Mesendoderm (in vitro differentiated cells): ENCODE measurements at regions not wholly inside any gene's neighbourhood (a gene's known extent, or its start where the extent isn't known, plus 50 kb on each side); places are given as distances from the start of the nearest gene placed in this dataset.

Experiments
- DNase-seq: peaks from one replicate; pipeline ENCODE4 v3.0.0; 2013
- H2AK5ac ChIP-seq: 2 replicates; pipeline ENCODE4 v1.6.1; 2013; ENCODE audit warnings: low read length, inconsistent platforms
- H2BK120ac ChIP-seq: 2 replicates; pipeline ENCODE4 v1.6.1; 2013; ENCODE audit warnings: low read depth, mild to moderate bottlenecking, low read length, moderate library complexity, mixed read lengths
- H2BK15ac ChIP-seq: replicated peaks from 2 replicates; pipeline ENCODE4 v1.6.1; 2013; ENCODE audit warnings: low read depth, mild to moderate bottlenecking, moderate library complexity
- H2BK5ac ChIP-seq: 2 replicates; pipeline ENCODE4 v1.6.1; 2013; ENCODE audit warnings: low read length, inconsistent platforms
- H3K18ac ChIP-seq: 2 replicates; pipeline ENCODE4 v1.6.1; 2013; ENCODE audit warnings: mild to moderate bottlenecking, low read length, mixed read lengths
- H3K23ac ChIP-seq: one replicate; pipeline ENCODE4 v1.6.1; 2013; ENCODE audit warnings: low read length
- H3K27ac ChIP-seq: 2 replicates; pipeline ENCODE4 v1.5.1; 2013; ENCODE audit warnings: low read depth, mild to moderate bottlenecking, inconsistent platforms, low read length, moderate library complexity
- H3K27me3 ChIP-seq: 2 replicates; pipeline ENCODE4 v1.6.1; 2013; ENCODE audit warnings: low read length, control low read depth, mild to moderate bottlenecking, inconsistent platforms; ENCODE audit not compliant: insufficient read depth, poor library complexity
- H3K36me3 ChIP-seq: 2 replicates; pipeline ENCODE4 v1.6.1; 2013; ENCODE audit warnings: low read length, inconsistent platforms; ENCODE audit not compliant: control insufficient read depth, insufficient read depth
- H3K4ac ChIP-seq: one replicate; pipeline ENCODE4 v1.6.1; 2013; ENCODE audit warnings: low read depth, mild to moderate bottlenecking, low read length, moderate library complexity
- H3K4me1 ChIP-seq: 2 replicates; pipeline ENCODE4 v1.6.1; 2013; ENCODE audit warnings: low read depth, low read length, inconsistent platforms; ENCODE audit not compliant: control insufficient read depth
- H3K4me2 ChIP-seq: 2 replicates; pipeline ENCODE4 v1.6.1; 2013; ENCODE audit warnings: low read length
- H3K4me3 ChIP-seq: 2 replicates; pipeline ENCODE4 v1.5.1; 2013; ENCODE audit warnings: mild to moderate bottlenecking, low read length
- H3K56ac ChIP-seq: one replicate; pipeline ENCODE4 v1.6.1; 2013; ENCODE audit warnings: low read length
- H3K79me1 ChIP-seq: 2 replicates; pipeline ENCODE4 v1.6.1; 2013; ENCODE audit warnings: low read length, inconsistent platforms
- H3K79me2 ChIP-seq: 2 replicates; pipeline ENCODE4 v1.6.1; 2013; ENCODE audit warnings: mild to moderate bottlenecking, low read length; ENCODE audit not compliant: control insufficient read depth, insufficient read depth
- H3K9ac ChIP-seq: 2 replicates; pipeline ENCODE4 v1.6.1; 2013; ENCODE audit warnings: low read length, inconsistent platforms
- H4K5ac ChIP-seq: one replicate; pipeline ENCODE4 v1.6.1; 2013; ENCODE audit warnings: low read length
- H4K8ac ChIP-seq: one replicate; pipeline ENCODE4 v1.6.1; 2013; ENCODE audit warnings: low read depth, mild to moderate bottlenecking, control low read depth, low read length, moderate library complexity
- WGBS: extraction: QIAGEN DNeasy Blood & Tissue Kit; methylation state at CpG from one replicate; pipeline ENCODE4 v1.1.7; 2013; ENCODE audit warnings: low lambda C conversion rate, missing lambda C conversion rate; ENCODE audit not compliant: insufficient coverage; ENCODE audit errors: extremely low coverage; 5-methylcytosine and 5-hydroxymethylcytosine counted together

DNA sequence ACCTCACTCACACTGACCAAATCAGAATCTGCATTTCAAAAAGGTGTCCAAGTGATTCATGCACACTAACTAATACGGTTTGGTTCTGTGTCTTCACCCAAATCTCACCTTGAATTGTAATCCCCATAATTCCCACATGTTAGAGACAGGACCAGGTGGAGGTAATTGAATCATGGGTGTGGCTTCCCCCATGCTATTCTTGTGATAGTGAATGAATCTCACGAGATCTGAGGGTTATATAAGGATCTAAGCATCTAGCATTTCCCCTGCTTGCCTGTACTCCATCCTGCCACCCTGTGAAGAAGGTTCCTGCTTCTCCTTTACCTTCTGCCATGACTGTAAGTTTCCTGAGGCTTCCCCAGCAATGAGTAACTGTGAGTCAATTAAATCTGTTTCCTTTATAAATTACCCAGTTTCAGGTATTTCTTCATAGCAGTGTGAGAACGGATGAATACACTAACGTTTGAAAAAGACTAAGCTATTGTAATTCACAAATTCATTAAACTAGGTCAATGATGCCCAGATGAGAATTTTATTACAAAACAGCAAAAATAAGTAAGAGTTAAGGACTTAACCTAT lies 759.1 kb downstream of the GALC start:
- H3K23ac ChIP-seq: no peak overlapping the region
- peak overlapping the region; percentile 9 for H2BK5ac ChIP-seq
- WGBS: no CpG with 5 or more reads among the region's 4 CpGs
- no peak overlapping the region for H2AK5ac ChIP-seq
- H3K9ac ChIP-seq: peak overlapping the region; percentile 73
- H3K4me2 ChIP-seq: peak overlapping the region; percentile 43
- peak; percentile 71 for DNase-seq
- H3K27me3 ChIP-seq: no peaks in the 10 kb centered on the region
- H3K79me1 ChIP-seq: no peaks in the 10 kb centered on the region
- H3K4me3 ChIP-seq: no peak overlapping the region
- H3K36me3 ChIP-seq: no peaks in the 10 kb centered on the region
- H2BK15ac ChIP-seq: peak overlapping the region; percentile 46
- H3K27ac ChIP-seq: peak overlapping the region; percentile 86
- peaks cover 16% of the 10 kb centered on the region for H3K79me2 ChIP-seq
- peak overlapping the region; percentile 33 for H3K18ac ChIP-seq
- peak overlapping the region; percentile 0 for H3K4ac ChIP-seq
- H3K56ac ChIP-seq: peak overlapping the region; percentile 53
- no peak overlapping the region for H4K5ac ChIP-seq
- H3K4me1 ChIP-seq: peaks cover 5% of the 10 kb centered on the region
- H4K8ac ChIP-seq: no peak overlapping the region
- H2BK120ac ChIP-seq: no peak overlapping the region

DNA sequence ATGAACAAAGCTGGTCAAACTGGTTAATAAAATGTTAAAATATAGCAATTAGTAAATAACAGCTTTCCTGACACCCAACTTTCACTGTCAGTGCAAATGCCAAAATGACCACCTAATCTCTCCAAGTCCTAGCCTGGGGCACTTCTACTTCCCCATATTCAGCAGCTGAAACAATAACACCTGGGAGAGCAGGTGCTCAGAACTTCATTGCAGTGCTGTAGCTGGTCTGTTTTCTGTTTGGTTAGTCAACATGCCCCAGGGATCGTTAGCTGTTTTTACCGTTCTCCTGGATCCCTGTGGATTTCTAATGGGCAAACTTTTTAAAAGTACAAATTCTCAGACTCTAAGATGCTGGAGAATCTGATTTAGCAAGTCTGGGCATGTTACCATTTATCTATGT lies 759.7 kb downstream of the GALC start:
- Histone ChIP-seq H3K4me1 (peaks cover 5% of the 10 kb centered on the region), H4K5ac (no peak overlapping the region), H2BK15ac (no peak overlapping the region), H3K79me2 (peaks cover 15% of the 10 kb centered on the region), H2AK5ac (no peak overlapping the region), H3K27ac (peak overlapping the region; percentile 2), H3K36me3 (no peaks in the 10 kb centered on the region), H3K23ac (no peak overlapping the region), H2BK120ac (no peak overlapping the region), H3K56ac (peak overlapping the region; percentile 53), H3K4me3 (no peak overlapping the region), H3K27me3 (no peaks in the 10 kb centered on the region), H3K4ac (peak overlapping the region; percentile 0), H2BK5ac (no peak overlapping the region), H3K9ac (peak overlapping the region; percentile 20), H3K79me1 (no peaks in the 10 kb centered on the region), H4K8ac (no peak overlapping the region), H3K18ac (peak overlapping the region; percentile 33), H3K4me2 (no peak overlapping the region)
- DNase-seq: peak; percentile 66
- WGBS: no CpG with 5 or more reads among the region's 2 CpGs

DNA sequence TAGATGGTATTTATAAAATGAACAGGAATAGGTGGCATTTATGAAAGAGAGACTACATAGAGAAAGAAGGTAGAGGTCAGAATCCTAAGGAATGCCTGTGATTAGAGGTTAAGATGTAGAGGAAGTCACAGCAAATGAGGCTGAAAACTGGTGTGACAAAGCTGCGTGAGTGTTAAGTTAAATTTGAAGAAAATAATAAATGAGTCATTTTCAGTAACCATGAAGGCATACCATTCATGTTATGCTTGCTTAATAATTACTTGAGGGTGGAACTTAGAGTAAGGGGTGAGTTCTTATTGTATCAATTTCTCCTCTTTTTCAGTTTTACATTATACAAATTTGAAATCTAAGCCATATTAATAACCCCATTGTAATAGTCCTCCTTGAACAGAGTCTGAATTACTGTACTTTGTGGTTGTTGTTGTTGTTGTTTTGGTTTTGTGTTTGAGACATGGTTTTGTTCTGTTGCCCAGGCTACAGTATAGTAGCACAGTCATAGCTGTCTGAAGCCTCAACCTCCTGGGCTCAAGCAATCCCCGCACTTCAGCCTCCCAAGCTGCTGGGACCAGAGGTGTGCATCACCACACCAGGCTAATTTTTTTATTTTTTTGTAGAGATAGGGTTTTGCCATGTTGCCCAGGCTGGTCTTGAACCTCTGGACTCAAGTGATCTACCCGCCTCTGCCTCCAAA lies 761.5 kb downstream of the GALC start:
- Histone ChIP-seq H3K36me3 (no peaks in the 10 kb centered on the region), H3K56ac (no peak overlapping the region), H2BK15ac (no peak overlapping the region), H3K9ac (no peak overlapping the region), H3K79me1 (no peaks in the 10 kb centered on the region), H3K79me2 (peaks cover 1% of the 10 kb centered on the region), H4K8ac (no peak overlapping the region), H3K18ac (no peak overlapping the region), H2AK5ac (no peak overlapping the region), H3K27ac (no peak overlapping the region), H2BK5ac (no peak overlapping the region), H2BK120ac (no peak overlapping the region), H3K27me3 (no peaks in the 10 kb centered on the region), H3K4me2 (no peak overlapping the region), H4K5ac (no peak overlapping the region), H3K4me1 (peaks cover 5% of the 10 kb centered on the region), H3K4me3 (no peak overlapping the region), H3K4ac (no peak overlapping the region), H3K23ac (no peak overlapping the region)
- DNase-seq: peak; percentile 58
- WGBS: 100% methylated on average over 1 of the region's 3 CpGs

DNA sequence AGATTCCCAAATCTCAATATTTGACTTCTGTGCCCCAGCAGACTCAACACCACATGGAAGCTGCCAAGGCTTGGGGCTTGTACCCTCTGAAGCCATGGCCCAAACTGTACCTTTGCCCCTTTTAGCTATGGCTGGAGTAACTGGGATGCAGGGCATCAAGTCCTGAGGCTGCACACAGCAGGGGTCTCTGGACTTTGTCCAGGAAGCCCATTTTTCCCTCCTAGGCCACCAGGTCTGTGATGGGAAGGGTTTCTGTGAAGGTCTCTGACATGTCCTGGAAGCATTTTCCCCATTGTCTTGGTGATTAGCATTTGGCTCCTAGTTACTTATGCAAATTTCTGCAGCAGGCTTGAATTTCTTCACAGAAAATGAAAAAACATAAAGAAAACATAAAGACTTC lies 762.3 kb downstream of the GALC start:
- Histone ChIP-seq H2BK5ac (no peak overlapping the region), H3K27ac (no peak overlapping the region)
- peak; percentile 80 for DNase-seq

DNA sequence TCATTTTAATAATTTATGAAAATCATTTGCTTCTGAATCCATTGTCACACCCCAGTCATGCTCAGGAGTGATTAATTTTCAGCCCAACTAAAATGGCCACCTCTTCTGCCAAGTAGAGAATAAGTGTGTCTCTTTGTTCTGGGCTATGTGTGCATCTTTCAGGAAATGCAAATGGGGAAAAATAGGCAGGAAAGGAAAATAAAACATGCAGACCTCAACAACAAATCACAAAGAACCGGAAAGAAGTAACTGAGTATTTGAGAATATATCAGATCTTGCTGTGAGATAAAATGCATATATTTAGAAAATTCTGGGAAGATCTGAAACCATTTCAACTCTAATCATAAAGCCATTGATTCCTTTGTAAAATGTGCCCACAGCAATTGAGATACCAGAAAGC lies 763.9 kb downstream of the GALC start:
- Histone ChIP-seq H3K4me1 (peaks cover 5% of the 10 kb centered on the region), H3K27ac (no peak overlapping the region), H3K18ac (no peak overlapping the region), H4K8ac (no peak overlapping the region), H3K27me3 (no peaks in the 10 kb centered on the region), H3K56ac (no peak overlapping the region), H3K23ac (no peak overlapping the region), H2BK15ac (no peak overlapping the region), H3K79me1 (no peaks in the 10 kb centered on the region), H4K5ac (no peak overlapping the region), H2AK5ac (no peak overlapping the region), H3K36me3 (no peaks in the 10 kb centered on the region), H2BK120ac (no peak overlapping the region), H3K4ac (no peak overlapping the region), H3K79me2 (no peaks in the 10 kb centered on the region), H2BK5ac (no peak overlapping the region), H3K4me3 (no peak overlapping the region), H3K4me2 (no peak overlapping the region), H3K9ac (no peak overlapping the region)
- WGBS: no CpG with 5 or more reads among the region's 1 CpG
- no peak for DNase-seq

More for the DNA sequence above, 762.3 kb downstream of the GALC start:
- H3K9ac ChIP-seq: no peak overlapping the region
- H3K79me2 ChIP-seq: no peaks in the 10 kb centered on the region
- H2BK15ac ChIP-seq: no peak overlapping the region
- peaks cover 5% of the 10 kb centered on the region for H3K4me1 ChIP-seq
- no peaks in the 10 kb centered on the region for H3K27me3 ChIP-seq
- H3K4me3 ChIP-seq: no peak overlapping the region
- H3K4ac ChIP-seq: no peak overlapping the region
- no peak overlapping the region for H2BK120ac ChIP-seq
- H3K4me2 ChIP-seq: no peak overlapping the region
- no peak overlapping the region for H4K8ac ChIP-seq
- no peaks in the 10 kb centered on the region for H3K79me1 ChIP-seq
- no peak overlapping the region for H3K23ac ChIP-seq
- H3K18ac ChIP-seq: no peak overlapping the region
- no peaks in the 10 kb centered on the region for H3K36me3 ChIP-seq
- no peak overlapping the region for H3K56ac ChIP-seq
- H4K5ac ChIP-seq: no peak overlapping the region
- H2AK5ac ChIP-seq: no peak overlapping the region

DNA sequence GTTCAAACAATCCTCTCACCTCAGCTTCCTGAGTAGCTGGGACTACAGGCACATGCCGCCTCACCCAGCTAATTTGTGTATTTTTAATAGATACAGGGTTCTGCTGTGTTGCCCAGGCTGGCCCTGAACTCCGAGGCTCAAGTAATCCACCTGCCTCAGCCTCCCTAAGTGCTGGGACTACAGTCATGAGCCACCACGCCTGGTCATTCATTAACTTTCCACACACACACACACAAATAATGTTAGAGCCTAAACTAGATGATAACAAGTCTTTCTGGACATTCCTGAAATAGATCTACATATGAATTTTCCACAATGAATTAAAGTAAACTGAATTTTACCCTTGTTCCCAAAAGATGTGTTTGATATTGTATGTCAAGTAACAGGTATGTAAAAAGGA lies 776.0 kb downstream of the GALC start:
- Histone ChIP-seq H3K4me1 (no peaks in the 10 kb centered on the region), H3K4ac (no peak overlapping the region), H3K4me2 (no peak overlapping the region), H3K4me3 (no peak overlapping the region), H3K36me3 (no peaks in the 10 kb centered on the region), H3K79me2 (no peaks in the 10 kb centered on the region), H2BK5ac (no peak overlapping the region), H2AK5ac (no peak overlapping the region), H2BK15ac (no peak overlapping the region), H4K5ac (no peak overlapping the region), H3K56ac (no peak overlapping the region), H4K8ac (no peak overlapping the region), H3K9ac (no peak overlapping the region), H3K18ac (no peak overlapping the region), H3K23ac (no peak overlapping the region), H2BK120ac (no peak overlapping the region), H3K27ac (no peak overlapping the region), H3K79me1 (no peaks in the 10 kb centered on the region), H3K27me3 (no peaks in the 10 kb centered on the region)
- DNase-seq: no peak
- no CpG with 5 or more reads among the region's 3 CpGs for WGBS
